B cell (primary cell): ENCODE measurements at regions not wholly inside any gene's neighbourhood (a gene's known extent, or its start where the extent isn't known, plus 50 kb on each side); places are given as distances from the start of the nearest gene placed in this dataset.

ENCODE experiments used
- ATAC-seq: fragments of 200-7000 bp; cut with Tn5 transposase; one replicate; pipeline ENCODE4 v1.10.0; 2021; ENCODE audit warnings: low read depth, mild to moderate bottlenecking, moderate number of reproducible peaks, moderate library complexity
- CTCF ChIA-PET: fragments of 350-600 bp; sonication (Branson Sonifier 250); formaldehyde crosslinking; loops from one replicate; lab custom pipeline; 2021; ENCODE audit warnings: antibody characterized with exemption, inconsistent platforms; lab: Charles Lee
- POLR2A ChIA-PET: fragments of 350-600 bp; sonication (Branson Sonifier 250); formaldehyde crosslinking; loops from one replicate; lab custom pipeline; 2021; ENCODE audit warnings: antibody characterized with exemption; lab: Charles Lee
- DNase-seq: peaks from one replicate; pipeline ENCODE4 v3.0.0; 2013
- H2AFZ ChIP-seq: 2 replicates; pipeline ENCODE4 v1.6.1; 2012; ENCODE audit warnings: mild to moderate bottlenecking, low read depth, low read length; ENCODE audit not compliant: insufficient read depth, poor library complexity, severe bottlenecking
- H3K27ac ChIP-seq, 2 donors: 1 replicate in 1 of 2; 2 replicates in 1 of 2; pipeline ENCODE4 v1.5.1; 2012 to 2013; ENCODE audit warnings: low read length in 2 of 2, mild to moderate bottlenecking in 2 of 2, moderate library complexity in 1 of 2
- H3K27me3 ChIP-seq, 4 experiments: fragments of 200-600 bp in 1 of 4; sonication (generic) in 1 of 4; replicated peaks in 1 of 4; 1 replicate in 2 of 4; 2 replicates in 2 of 4; pipeline versions ENCODE4 v1.6.1 to v1.7.0; 2013 to 2016; ENCODE audit warnings: low read length in 3 of 4, mild to moderate bottlenecking in 2 of 4, mixed read lengths in 1 of 4, moderate library complexity in 1 of 4; ENCODE audit not compliant: insufficient read depth in 4 of 4, control insufficient read depth in 3 of 4; ENCODE audit errors: control extremely low read depth in 1 of 4
- H3K36me3 ChIP-seq, 2 experiments: replicated peaks in 1 of 2; 1 replicate in 1 of 2; 2 replicates in 1 of 2; pipeline versions ENCODE4 v1.6.1 to v1.7.1; 2013; ENCODE audit warnings: low read length in 1 of 2; ENCODE audit not compliant: insufficient read depth in 2 of 2, control insufficient read depth in 1 of 2; ENCODE audit errors: control extremely low read depth in 1 of 2, extremely low read depth in 1 of 2
- H3K4me1 ChIP-seq, 2 donors: fragments of 200-600 bp in 1 of 2; sonication (generic) in 1 of 2; 1 replicate in 1 of 2; 2 replicates in 1 of 2; pipeline versions ENCODE4 v1.5.1 to v1.6.1; 2013 to 2017; ENCODE audit warnings: low read length in 2 of 2; ENCODE audit not compliant: control insufficient read depth in 2 of 2, insufficient read depth in 2 of 2
- H3K4me2 ChIP-seq: replicated peaks from 2 replicates; pipeline ENCODE3; 2012; ENCODE audit warnings: mild to moderate bottlenecking, low read depth, low read length; ENCODE audit not compliant: poor library complexity, severe bottlenecking
- H3K4me3 ChIP-seq, 5 experiments: fragments of 200-600 bp in 1 of 5; sonication (generic) in 1 of 5; 1 replicate in 3 of 5; 2 replicates in 2 of 5; pipeline versions ENCODE4 v1.5.1 to v1.7.0; 2011 to 2016; ENCODE audit warnings: low read length in 4 of 5, mild to moderate bottlenecking in 4 of 5, low read depth in 2 of 5, control low read depth in 1 of 5, moderate library complexity in 1 of 5; ENCODE audit not compliant: insufficient read depth in 1 of 5; ENCODE audit errors: control extremely low read depth in 1 of 5, extremely low read depth in 1 of 5
- H3K79me2 ChIP-seq: fragments of 200-600 bp; sonication (generic); one replicate; pipeline ENCODE4 v1.6.0; 2016; ENCODE audit warnings: low read length; ENCODE audit not compliant: control insufficient read depth, insufficient read depth
- H3K9ac ChIP-seq: fragments of 200-600 bp; sonication (generic); 2 replicates; pipeline ENCODE4 v1.6.1; 2017; ENCODE audit warnings: mild to moderate bottlenecking, low read length, moderate library complexity
- H3K9me3 ChIP-seq, 3 donors: one replicate each; pipeline versions ENCODE4 v1.6.1 to v1.7.1; 2013; ENCODE audit warnings: low read length in 2 of 3; ENCODE audit not compliant: control insufficient read depth in 2 of 3, insufficient read depth in 1 of 3; ENCODE audit errors: control extremely low read depth in 1 of 3
- H4K20me1 ChIP-seq: 2 replicates; pipeline ENCODE4 v1.6.0; 2012; ENCODE audit warnings: mild to moderate bottlenecking, low read length; ENCODE audit not compliant: insufficient read depth, control insufficient read depth, poor library complexity, severe bottlenecking
- H3K27ac Mint-ChIP-seq: one replicate; pipeline ENCODE4 v1.8.0; 2021; ENCODE audit warnings: mixed read lengths
- H3K27me3 Mint-ChIP-seq: one replicate; pipeline ENCODE4 v1.8.0; 2021; ENCODE audit warnings: mixed read lengths
- H3K4me1 Mint-ChIP-seq: one replicate; pipeline ENCODE4 v1.8.0; 2021; ENCODE audit warnings: mixed read lengths
- H3K4me3 Mint-ChIP-seq: one replicate; pipeline ENCODE4 v1.8.0; 2021; ENCODE audit warnings: mixed read lengths
- H3K9me3 Mint-ChIP-seq: one replicate; pipeline ENCODE4 v1.8.0; 2022; ENCODE audit warnings: mixed read lengths; ENCODE audit not compliant: insufficient read depth
- EZH2 ChIP-seq: IDR thresholded peaks from 2 replicates; pipeline ENCODE4 v1.6.1; 2012; ENCODE audit warnings: borderline replicate concordance, low read depth, mild to moderate bottlenecking, moderate library complexity, low read length; ENCODE audit not compliant: insufficient read depth, poor library complexity, severe bottlenecking
- WGBS: methylation state at CpG from one replicate; pipeline ENCODE4 v1.1.5; 2013; ENCODE audit warnings: missing lambda C conversion rate; ENCODE audit not compliant: insufficient coverage; 5-methylcytosine and 5-hydroxymethylcytosine counted together
- intact Hi-C: fragments of 100-400 bp; cut with micrococcal nuclease; formaldehyde crosslinking; loops from one replicate; pipeline ENCODE4 v1.10.0; 2022
- TF ChIP-seq, protein P1 (sequence below): fragments of 200-600 bp; IDR thresholded peaks from one replicate; pipeline ENCODE4 v1.8.0; 2022; ENCODE audit warnings: antibody characterized with exemption, mild to moderate bottlenecking

DNA sequence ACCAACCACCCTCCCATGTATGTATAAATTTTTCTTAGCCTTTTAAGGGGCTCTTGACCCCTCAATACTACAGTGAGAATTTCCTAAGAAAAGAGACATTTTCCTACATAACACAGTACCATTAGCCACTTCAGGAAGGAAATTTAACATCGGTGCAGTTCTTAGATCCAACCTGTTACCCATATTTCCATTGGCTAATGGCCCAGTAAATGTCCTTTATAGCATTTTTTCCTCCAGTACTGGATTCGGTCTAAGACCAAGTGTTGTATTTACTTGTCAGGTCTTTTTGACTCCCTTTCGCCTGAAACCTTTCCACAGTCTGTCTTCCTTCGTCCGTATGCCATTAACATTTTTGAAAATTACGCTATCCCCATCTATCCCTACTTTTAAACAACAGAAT, 173.4 kb upstream of the PMEPA1 start:
- CTCF ChIA-PET = no interaction called here
- H3K9me3 Mint-ChIP-seq = peaks cover 2% of the 10 kb centered on the region
- no peak overlapping the region for H3K4me3 Mint-ChIP-seq
- Histone ChIP-seq H4K20me1 (no peaks in the 10 kb centered on the region), H3K4me3 (no peak overlapping the region), H3K9ac (no peak overlapping the region), H3K27ac (no peak overlapping the region), H2AFZ (no peak overlapping the region), H3K4me1 (no peaks in the 10 kb centered on the region), H3K9me3 (no peaks in the 10 kb centered on the region), H3K79me2 (no peaks in the 10 kb centered on the region), H3K27me3 (peaks cover 0 to 3% (median 0%) of the 10 kb centered on the region in 4 experiments), H3K36me3 (no peaks in the 10 kb centered on the region), H3K4me2 (no peak overlapping the region)
- intact Hi-C loops = no loop called here
- H3K4me1 Mint-ChIP-seq = no peaks in the 10 kb centered on the region
- no peak for TF ChIP-seq EZH2
- TF ChIP-seq, protein P1, sequence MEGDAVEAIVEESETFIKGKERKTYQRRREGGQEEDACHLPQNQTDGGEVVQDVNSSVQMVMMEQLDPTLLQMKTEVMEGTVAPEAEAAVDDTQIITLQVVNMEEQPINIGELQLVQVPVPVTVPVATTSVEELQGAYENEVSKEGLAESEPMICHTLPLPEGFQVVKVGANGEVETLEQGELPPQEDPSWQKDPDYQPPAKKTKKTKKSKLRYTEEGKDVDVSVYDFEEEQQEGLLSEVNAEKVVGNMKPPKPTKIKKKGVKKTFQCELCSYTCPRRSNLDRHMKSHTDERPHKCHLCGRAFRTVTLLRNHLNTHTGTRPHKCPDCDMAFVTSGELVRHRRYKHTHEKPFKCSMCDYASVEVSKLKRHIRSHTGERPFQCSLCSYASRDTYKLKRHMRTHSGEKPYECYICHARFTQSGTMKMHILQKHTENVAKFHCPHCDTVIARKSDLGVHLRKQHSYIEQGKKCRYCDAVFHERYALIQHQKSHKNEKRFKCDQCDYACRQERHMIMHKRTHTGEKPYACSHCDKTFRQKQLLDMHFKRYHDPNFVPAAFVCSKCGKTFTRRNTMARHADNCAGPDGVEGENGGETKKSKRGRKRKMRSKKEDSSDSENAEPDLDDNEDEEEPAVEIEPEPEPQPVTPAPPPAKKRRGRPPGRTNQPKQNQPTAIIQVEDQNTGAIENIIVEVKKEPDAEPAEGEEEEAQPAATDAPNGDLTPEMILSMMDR = no peak
- ATAC-seq = no peak
- H3K27ac Mint-ChIP-seq = no peak overlapping the region
- POLR2A ChIA-PET = no interaction called here
- no peak for DNase-seq
- peaks cover 19% of the 10 kb centered on the region for H3K27me3 Mint-ChIP-seq
- WGBS = 80% methylated on average over 1 of the region's 6 CpGs

DNA sequence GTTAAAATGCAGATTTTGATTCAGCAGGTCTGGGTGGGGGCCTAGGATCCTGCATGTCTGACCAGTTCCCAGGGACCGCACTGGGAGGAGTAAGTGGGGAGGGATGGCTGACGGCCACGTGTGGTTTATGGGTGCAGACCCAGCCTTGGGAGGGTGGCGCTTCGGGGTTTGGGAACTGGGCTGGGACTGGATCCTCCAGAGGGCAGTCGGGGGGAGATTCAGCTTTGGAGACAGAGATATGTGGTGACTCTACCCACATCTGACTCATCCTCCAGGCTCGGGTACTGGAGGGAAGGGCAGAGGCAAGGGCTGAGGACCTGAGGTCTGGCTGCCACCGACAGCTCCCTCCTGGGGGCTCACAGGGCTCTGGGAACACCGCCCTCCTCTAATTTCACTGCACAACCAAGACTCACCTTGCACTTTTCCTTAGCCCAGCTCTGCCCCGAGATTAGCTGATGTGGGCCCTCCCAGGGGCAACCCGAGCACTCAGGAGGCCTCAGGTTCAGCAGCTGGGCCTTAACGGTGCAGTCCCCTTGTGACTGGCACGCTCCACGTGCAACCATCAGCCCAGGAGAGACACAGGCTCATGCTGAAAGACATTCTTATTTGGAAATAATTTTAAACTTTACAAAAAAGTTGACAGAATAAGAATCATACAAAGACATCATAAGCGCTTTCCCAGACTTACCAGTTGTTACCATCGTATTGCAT, 172.8 kb upstream of the PMEPA1 start:
- WGBS = 73% methylated on average over 9 of the region's 16 CpGs
- Histone ChIP-seq H3K4me1 (no peaks in the 10 kb centered on the region), H4K20me1 (no peaks in the 10 kb centered on the region), H3K4me3 (no peak overlapping the region), H3K9me3 (no peaks in the 10 kb centered on the region), H2AFZ (no peak overlapping the region), H3K27me3 (peaks cover 0 to 3% (median 0%) of the 10 kb centered on the region in 4 experiments), H3K9ac (no peak overlapping the region), H3K4me2 (no peak overlapping the region), H3K36me3 (no peaks in the 10 kb centered on the region), H3K27ac (no peak overlapping the region), H3K79me2 (no peaks in the 10 kb centered on the region)
- Mint-ChIP-seq H3K4me3 (no peak overlapping the region), H3K27ac (no peak overlapping the region), H3K27me3 (peaks cover 16% of the 10 kb centered on the region), H3K9me3 (peaks cover 2% of the 10 kb centered on the region), H3K4me1 (no peaks in the 10 kb centered on the region)
- DNase-seq (no peak), ATAC-seq (no peak)
- intact Hi-C loops = no loop called here
- TF ChIP-seq, protein P1 = no peak
- no peak for TF ChIP-seq EZH2
- CTCF ChIA-PET = no interaction called here
- POLR2A ChIA-PET = no interaction called here
